WTC11 (cell line): ENCODE measurements at regions not wholly inside any gene's neighbourhood (a gene's known extent, or its start where the extent isn't known, plus 50 kb on each side); places are given as distances from the start of the nearest gene placed in this dataset.

Source experiments
- ETV6 ChIP-seq: sonication (generic); formaldehyde crosslinking; IDR thresholded peaks from 2 replicates; pipeline ENCODE4 v1.8.1; 2022; ENCODE audit warnings: mild to moderate bottlenecking, missing genetic modification reagents
- FOXJ3 ChIP-seq: sonication (generic); formaldehyde crosslinking; IDR thresholded peaks from 2 replicates; pipeline ENCODE4 v1.9.0; 2021; ENCODE audit warnings: missing genetic modification reagents, mild to moderate bottlenecking, borderline replicate concordance
- NR3C1 ChIP-seq: sonication (generic); formaldehyde crosslinking; conservative IDR thresholded peaks from 2 replicates; pipeline ENCODE4 v1.8.1; 2023; ENCODE audit warnings: low read depth, mild to moderate bottlenecking, missing genetic modification reagents
- SOX15 ChIP-seq: fragments of 250-450 bp; sonication (Bioruptor Pico); IDR thresholded peaks from 2 replicates; pipeline ENCODE4 v1.9.0; 2021; ENCODE audit warnings: mild to moderate bottlenecking
- TEAD4 ChIP-seq: sonication (generic); formaldehyde crosslinking; IDR thresholded peaks from 2 replicates; pipeline ENCODE4 v1.8.0; 2022; ENCODE audit warnings: mild to moderate bottlenecking, missing genetic modification reagents
- ZNF232 ChIP-seq: sonication (generic); formaldehyde crosslinking; IDR thresholded peaks from 2 replicates; pipeline ENCODE4 v1.8.0; 2022; ENCODE audit warnings: mild to moderate bottlenecking, missing genetic modification reagents
- TF ChIP-seq, protein P1 (sequence below): fragments of 200-600 bp; IDR thresholded peaks from 2 replicates; pipeline ENCODE4 v1.8.0; 2022; ENCODE audit warnings: antibody characterized with exemption

DNA sequence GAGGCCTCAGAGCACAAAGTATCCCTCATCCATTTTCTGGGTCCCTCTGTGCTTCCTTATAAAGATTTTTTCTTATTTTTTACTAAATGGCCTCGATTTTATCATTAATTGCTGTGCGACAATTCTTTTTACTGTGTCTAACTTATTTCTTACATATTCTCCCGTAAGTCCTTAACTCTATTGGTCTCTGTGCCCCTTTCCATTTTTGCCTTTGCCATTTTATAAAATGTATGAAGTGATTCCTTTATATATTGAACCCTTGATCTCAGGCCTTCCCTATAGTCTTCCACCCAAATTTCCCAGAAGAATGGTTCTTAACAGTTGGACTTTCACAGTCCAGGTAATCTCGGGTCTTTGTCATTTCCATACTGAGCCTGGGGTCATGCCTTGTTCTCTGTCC lies 55.0 kb upstream of the ESRRB start:
- TF ChIP-seq ETV6: no peak
- TF ChIP-seq NR3C1 (CRISPR knock-in tag): no peak
- TF ChIP-seq FOXJ3 (CRISPR knock-in tag): no peak
- TF ChIP-seq, protein P1, sequence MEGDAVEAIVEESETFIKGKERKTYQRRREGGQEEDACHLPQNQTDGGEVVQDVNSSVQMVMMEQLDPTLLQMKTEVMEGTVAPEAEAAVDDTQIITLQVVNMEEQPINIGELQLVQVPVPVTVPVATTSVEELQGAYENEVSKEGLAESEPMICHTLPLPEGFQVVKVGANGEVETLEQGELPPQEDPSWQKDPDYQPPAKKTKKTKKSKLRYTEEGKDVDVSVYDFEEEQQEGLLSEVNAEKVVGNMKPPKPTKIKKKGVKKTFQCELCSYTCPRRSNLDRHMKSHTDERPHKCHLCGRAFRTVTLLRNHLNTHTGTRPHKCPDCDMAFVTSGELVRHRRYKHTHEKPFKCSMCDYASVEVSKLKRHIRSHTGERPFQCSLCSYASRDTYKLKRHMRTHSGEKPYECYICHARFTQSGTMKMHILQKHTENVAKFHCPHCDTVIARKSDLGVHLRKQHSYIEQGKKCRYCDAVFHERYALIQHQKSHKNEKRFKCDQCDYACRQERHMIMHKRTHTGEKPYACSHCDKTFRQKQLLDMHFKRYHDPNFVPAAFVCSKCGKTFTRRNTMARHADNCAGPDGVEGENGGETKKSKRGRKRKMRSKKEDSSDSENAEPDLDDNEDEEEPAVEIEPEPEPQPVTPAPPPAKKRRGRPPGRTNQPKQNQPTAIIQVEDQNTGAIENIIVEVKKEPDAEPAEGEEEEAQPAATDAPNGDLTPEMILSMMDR: no peak
- no peak for TF ChIP-seq SOX15 (CRISPR knock-in tag)
- no peak for TF ChIP-seq ZNF232 (CRISPR knock-in tag)
- TF ChIP-seq TEAD4 (CRISPR knock-in tag): no peak
